Esophagus muscularis mucosa (tissue), 4 donors: ENCODE measurements at regions not wholly inside any gene's neighbourhood (a gene's known extent, or its start where the extent isn't known, plus 50 kb on each side); places are given as distances from the start of the nearest gene placed in this dataset.
"Not testable (repeated sequence)": the region's sequence is repeated elsewhere in the genome, so short reads cannot be mapped to it uniquely, and the experiment has no call there.

ENCODE experiments used
- DNase-seq: peaks from one replicate; pipeline ENCODE4 v3.0.0-alpha.2; 2017; ENCODE audit errors: extremely low spot score
- H3K27ac ChIP-seq, 4 donors: fragments of 200-600 bp; sonication (generic); replicated peaks in 1 of 4; 1 replicate in 3 of 4; 2 replicates in 1 of 4; pipeline ENCODE4 v1.5.1; 2016 to 2019; ENCODE audit warnings: mild to moderate bottlenecking in 1 of 4
- H3K27me3 ChIP-seq, 4 donors: fragments of 200-600 bp; sonication (generic); one replicate each; pipeline versions ENCODE4 v1.5.1 to v1.6.0; 2016 to 2019
- H3K36me3 ChIP-seq, 4 donors: fragments of 200-600 bp; sonication (generic); one replicate each; pipeline ENCODE4 v1.5.1; 2016 to 2019
- H3K4me1 ChIP-seq, 4 donors: fragments of 200-600 bp; sonication (generic); one replicate each; pipeline ENCODE4 v1.5.1; 2016 to 2019
- H3K4me3 ChIP-seq, 4 donors: fragments of 200-600 bp; sonication (generic); 1 replicate in 2 of 4; 2 replicates in 2 of 4; pipeline ENCODE4 v1.5.1; 2016 to 2019; ENCODE audit warnings: mild to moderate bottlenecking in 4 of 4, moderate library complexity in 1 of 4
- H3K9me3 ChIP-seq, 4 donors: fragments of 200-600 bp; sonication (generic); 1 replicate in 3 of 4; 2 replicates in 1 of 4; pipeline ENCODE4 v1.5.1; 2016 to 2019
- EP300 ChIP-seq: sonication (generic); formaldehyde crosslinking; IDR thresholded peaks from one replicate; pipeline ENCODE4 v1.6.1; 2017; ENCODE audit warnings: antibody characterized with exemption
- POLR2A ChIP-seq: fragments of 450-650 bp; IDR thresholded peaks from one replicate; pipeline ENCODE4 v1.6.1; 2017; ENCODE audit warnings: antibody characterized with exemption, moderate library complexity, mild to moderate bottlenecking, low read depth
- POLR2AphosphoS5 ChIP-seq, 2 donors: sonication (generic); formaldehyde crosslinking; IDR thresholded peaks; one replicate each; pipeline ENCODE4 v1.6.1; 2017; ENCODE audit warnings: antibody characterized with exemption in 2 of 2
- WGBS: methylation state at CpG from one replicate; pipeline ENCODE4 v1.1.5; 2018; 5-methylcytosine and 5-hydroxymethylcytosine counted together
- intact Hi-C: fragments of 100-400 bp; cut with DNase I; formaldehyde crosslinking; loops from one replicate; pipeline ENCODE4 v1.15.1; 2023
- TF ChIP-seq, protein P1 (sequence below), 3 experiments: fragments of 200-600 bp in 2 of 3; fragments of 450-650 bp in 1 of 3; sonication (generic) in 2 of 3; IDR thresholded peaks; one replicate each; pipeline ENCODE4 v1.5.1; 2017 to 2019; ENCODE audit warnings: antibody characterized with exemption in 3 of 3, mild to moderate bottlenecking in 2 of 3, moderate library complexity in 1 of 3

GRCh38 chr2:77720115-77720514, 197.9 kb upstream of the LRRTM4 start:
- TF ChIP-seq, protein P1, sequence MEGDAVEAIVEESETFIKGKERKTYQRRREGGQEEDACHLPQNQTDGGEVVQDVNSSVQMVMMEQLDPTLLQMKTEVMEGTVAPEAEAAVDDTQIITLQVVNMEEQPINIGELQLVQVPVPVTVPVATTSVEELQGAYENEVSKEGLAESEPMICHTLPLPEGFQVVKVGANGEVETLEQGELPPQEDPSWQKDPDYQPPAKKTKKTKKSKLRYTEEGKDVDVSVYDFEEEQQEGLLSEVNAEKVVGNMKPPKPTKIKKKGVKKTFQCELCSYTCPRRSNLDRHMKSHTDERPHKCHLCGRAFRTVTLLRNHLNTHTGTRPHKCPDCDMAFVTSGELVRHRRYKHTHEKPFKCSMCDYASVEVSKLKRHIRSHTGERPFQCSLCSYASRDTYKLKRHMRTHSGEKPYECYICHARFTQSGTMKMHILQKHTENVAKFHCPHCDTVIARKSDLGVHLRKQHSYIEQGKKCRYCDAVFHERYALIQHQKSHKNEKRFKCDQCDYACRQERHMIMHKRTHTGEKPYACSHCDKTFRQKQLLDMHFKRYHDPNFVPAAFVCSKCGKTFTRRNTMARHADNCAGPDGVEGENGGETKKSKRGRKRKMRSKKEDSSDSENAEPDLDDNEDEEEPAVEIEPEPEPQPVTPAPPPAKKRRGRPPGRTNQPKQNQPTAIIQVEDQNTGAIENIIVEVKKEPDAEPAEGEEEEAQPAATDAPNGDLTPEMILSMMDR (IDR thresholded peaks at IDR 0.05): no peak
- TF ChIP-seq POLR2A (no peak), POLR2AphosphoS5 (IDR thresholded peaks at IDR 0.05) (no peak), EP300 (no peak)
- WGBS: 84% methylated on average over 4 of the region's 4 CpGs
- H3K27me3 ChIP-seq: no peaks in the 10 kb centered on the region
- H3K9me3 ChIP-seq: no peaks in the 10 kb centered on the region
- H3K36me3 ChIP-seq: no peaks in the 10 kb centered on the region
- DNase-seq: no peak
- intact Hi-C loops: no loop called here
- H3K4me3 ChIP-seq: no peak overlapping the region
- H3K4me1 ChIP-seq: no peaks in the 10 kb centered on the region
- H3K27ac ChIP-seq: no peak overlapping the region

DNA sequence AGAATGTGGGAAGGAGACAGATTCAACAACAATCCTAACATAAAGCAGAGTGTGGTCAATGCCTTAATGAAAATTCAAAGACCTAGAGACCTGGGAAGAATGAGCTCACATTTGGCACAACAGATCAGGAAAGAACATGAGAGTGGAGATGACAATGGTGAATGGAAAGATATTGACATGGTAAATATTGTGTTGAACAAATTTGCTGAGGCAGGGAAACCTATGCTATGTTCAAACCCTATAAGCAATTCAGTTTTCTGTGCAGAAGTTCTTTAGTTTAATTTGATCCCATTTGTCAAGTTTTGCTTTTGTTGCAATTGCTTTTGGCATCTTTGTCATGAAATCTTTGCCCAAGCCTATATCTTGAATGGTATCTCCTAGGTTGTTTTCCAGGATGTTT, 199.4 kb upstream of the LRRTM4 start:
- Histone ChIP-seq H3K4me1 (no peaks in the 10 kb centered on the region), H3K36me3 (no peaks in the 10 kb centered on the region), H3K27ac (no peak overlapping the region), H3K4me3 (no peak overlapping the region), H3K27me3 (no peaks in the 10 kb centered on the region), H3K9me3 (no peaks in the 10 kb centered on the region)
- TF ChIP-seq POLR2AphosphoS5 (IDR thresholded peaks at IDR 0.05): no peak
- TF ChIP-seq, protein P1 (IDR thresholded peaks at IDR 0.05): no peak
- TF ChIP-seq EP300: no peak
- TF ChIP-seq POLR2A: no peak
- intact Hi-C loops: no loop called here
- DNase-seq: peak; percentile 10

DNA sequence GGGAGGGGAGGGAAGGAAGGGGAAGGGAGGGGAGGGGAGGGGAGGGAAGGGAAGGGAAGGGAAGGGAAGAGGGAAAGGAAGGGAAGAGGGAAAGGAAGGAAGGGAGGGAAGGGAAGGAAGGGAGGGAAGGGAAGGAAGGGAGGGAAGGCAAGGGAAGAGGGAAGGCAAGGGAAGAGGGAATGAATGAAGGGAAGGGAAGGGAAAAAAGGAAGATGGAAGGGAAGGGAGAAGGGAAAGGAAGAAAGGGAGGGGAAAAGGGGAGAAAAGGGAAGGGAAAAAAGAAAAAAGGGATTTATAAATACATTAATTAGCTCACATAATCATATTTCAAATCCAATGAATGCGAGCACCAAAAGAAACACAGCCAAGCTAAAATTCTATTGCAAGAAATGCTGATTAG, 202.9 kb upstream of the LRRTM4 start:
- 90% methylated on average over 1 of the region's 1 CpG for WGBS
- Histone ChIP-seq H3K4me1 (no peaks in the 10 kb centered on the region), H3K36me3 (no peaks in the 10 kb centered on the region), H3K4me3 (no peak overlapping the region), H3K27me3 (no peaks in the 10 kb centered on the region), H3K27ac (no peak overlapping the region), H3K9me3 (no peaks in the 10 kb centered on the region)
- no peak for TF ChIP-seq EP300
- TF ChIP-seq POLR2AphosphoS5 (IDR thresholded peaks at IDR 0.05): no peak
- no peak for TF ChIP-seq POLR2A
- TF ChIP-seq, protein P1 (IDR thresholded peaks at IDR 0.05): no peak
- no peak for DNase-seq
- intact Hi-C loops: no loop called here

GRCh38 chr2:77734662-77735340, 212.6 kb upstream of the LRRTM4 start:
- H3K4me3 ChIP-seq, H3K9me3 ChIP-seq, H3K36me3 ChIP-seq, intact Hi-C loops, H3K27me3 ChIP-seq, H3K4me1 ChIP-seq, H3K27ac ChIP-seq, DNase-seq: not testable (repeated sequence)
- WGBS: 97% methylated on average over 23 of the region's 39 CpGs

- intact Hi-C loops: no loop called here
These were observed 215.1 kb upstream of the LRRTM4 start for GRCh38 chr2:77737236-77737635.

More at GRCh38 chr2:77737236-77737635, 215.1 kb upstream of the LRRTM4 start:
- Histone ChIP-seq H3K27ac (no peak overlapping the region), H3K27me3 (no peaks in the 10 kb centered on the region), H3K4me3 (no peak overlapping the region), H3K36me3 (no peaks in the 10 kb centered on the region), H3K4me1 (no peaks in the 10 kb centered on the region), H3K9me3 (no peaks in the 10 kb centered on the region)
- DNase-seq: no peak
- TF ChIP-seq POLR2AphosphoS5 (IDR thresholded peaks at IDR 0.05) (no peak), POLR2A (no peak), EP300 (no peak)
- TF ChIP-seq, protein P1 (IDR thresholded peaks at IDR 0.05): no peak
- 77% methylated on average over 3 of the region's 3 CpGs for WGBS
